GM21723 (cell line): ENCODE measurements at regions not wholly inside any gene's neighbourhood (a gene's known extent, or its start where the extent isn't known, plus 50 kb on each side); places are given as distances from the start of the nearest gene placed in this dataset.

ENCODE experiments used
- ATAC-seq: cut with Tn5 transposase; IDR thresholded peaks from one replicate; pipeline ENCODE4 v1.9.1; 2021; ENCODE audit warnings: mild to moderate bottlenecking, moderate library complexity; ENCODE audit not compliant: unreplicated experiment

DNA sequence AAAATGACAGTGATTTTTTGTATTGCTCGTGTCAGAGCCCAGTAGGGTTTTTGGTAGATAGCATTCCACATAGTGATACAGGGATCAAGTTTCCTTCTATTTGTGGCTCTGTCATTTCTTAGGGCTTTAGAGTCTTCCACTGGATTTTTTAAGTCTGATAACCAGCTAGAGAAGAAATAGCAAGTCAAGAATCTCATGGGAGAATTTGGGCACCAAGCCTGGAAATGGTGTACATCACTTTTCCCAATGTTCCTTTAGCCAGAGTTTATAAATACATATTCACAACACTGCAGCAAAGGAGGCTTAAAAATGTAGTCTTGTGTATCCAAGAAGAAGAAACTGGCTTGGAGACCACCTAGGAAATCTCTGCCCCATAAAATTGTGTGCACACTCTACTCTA, 647.1 kb upstream of the KLF4 start:
- ATAC-seq, result no peak

DNA sequence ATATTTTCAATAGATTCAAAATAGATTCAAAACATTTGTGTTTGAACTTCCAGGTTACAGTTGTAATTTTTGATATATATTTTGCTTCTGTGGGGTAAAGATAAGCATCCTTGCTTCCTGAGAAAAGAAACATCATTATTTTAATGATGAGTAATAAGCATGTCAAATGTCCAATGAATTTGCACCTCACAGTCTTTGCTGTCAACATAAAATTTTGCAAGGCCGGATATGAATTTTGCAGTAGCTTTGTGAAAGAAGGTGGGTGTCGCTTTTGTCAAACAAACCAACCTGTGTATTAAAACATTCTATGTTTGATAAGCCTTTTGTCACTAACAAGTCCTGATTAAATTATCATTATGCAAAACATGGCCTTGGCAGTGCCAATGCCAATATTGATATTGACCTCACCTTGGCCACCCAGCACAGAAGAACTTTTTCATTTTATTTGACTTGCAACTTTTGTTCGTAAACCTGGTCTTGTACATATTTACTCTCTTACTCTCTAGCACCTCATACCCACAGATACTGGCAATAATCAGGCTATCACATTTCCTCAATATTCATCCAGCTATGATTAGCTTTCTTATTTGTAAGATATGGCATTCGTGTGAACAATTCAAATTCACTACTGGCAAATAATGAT, 645.0 kb upstream of the KLF4 start:
- ATAC-seq, result no peak

DNA sequence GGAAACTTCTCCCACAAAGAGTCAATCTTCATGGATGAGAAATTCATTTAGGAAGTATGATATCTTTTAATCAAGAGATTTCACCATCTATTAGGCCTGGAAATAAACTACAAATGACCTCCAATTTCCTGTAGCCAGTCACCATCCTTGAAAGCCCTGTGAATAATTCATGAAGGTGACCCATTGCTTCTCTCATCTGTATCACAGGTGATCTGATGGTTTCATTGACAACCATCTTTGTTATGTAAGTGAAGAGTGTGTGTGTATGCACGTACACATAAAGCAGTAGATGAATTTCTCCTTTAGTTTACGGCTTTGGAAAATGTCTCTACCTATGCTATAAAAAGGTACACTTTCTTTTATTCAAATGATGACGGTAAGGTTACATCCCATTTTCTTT, 644.1 kb upstream of the KLF4 start:
- no peak for ATAC-seq

DNA sequence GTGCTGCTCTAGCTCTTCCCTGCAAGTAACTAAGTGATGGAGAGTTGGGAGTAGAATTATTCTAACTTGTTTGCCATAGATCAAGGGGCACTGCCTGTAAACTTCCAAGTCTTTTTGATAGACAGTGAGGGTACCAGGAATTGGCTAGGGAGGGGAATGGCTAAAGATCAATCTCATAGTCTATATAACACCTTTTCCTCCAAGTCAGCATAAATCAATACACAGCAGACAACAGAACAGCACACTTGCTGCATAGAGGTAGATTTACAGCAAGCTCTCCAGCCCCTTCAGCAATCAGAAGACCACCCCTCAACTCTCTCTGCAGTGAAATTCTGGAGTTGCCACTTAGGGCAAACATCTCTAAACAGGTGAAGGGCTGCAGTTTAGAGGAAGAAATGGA, 643.5 kb upstream of the KLF4 start:
- no peak for ATAC-seq

DNA sequence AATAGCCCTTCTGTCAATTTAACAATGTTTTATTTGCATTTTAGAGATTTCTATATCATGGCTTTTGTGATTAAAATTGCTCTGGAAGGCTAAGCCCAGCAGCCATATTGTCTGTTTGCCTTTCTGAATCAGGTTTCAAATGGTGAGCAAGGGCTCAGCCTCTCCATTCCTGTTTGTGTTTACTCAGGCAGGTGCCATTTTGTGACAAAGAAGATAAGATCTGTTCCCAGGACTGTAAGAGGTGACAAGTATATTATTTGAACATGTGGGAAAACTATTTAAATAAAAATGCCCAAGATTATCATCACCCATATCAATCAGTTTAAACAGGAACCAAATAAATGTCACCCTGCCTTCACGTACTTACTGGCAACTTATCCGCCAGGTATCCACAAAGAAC, 641.3 kb upstream of the KLF4 start:
- no peak for ATAC-seq

DNA sequence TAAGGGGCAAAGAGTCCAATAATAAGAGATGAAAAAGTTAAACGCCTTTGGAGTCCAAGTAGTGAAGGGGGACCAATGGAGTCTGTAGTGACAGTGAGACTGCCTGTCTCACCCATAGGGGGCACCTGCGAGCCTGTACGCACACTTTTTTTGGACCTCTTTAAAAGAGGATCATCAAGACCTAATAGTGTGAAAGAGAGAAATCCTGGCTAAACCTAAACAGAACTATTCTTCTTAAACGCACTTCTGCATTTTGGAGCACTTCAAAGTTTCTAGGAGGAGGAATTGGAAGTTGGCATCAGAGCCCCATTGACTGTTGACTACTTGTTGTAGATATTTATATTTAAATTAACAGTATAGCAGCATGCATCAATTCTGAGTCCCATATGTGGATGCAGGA, 636.1 kb upstream of the KLF4 start:
- ATAC-seq, result no peak

DNA sequence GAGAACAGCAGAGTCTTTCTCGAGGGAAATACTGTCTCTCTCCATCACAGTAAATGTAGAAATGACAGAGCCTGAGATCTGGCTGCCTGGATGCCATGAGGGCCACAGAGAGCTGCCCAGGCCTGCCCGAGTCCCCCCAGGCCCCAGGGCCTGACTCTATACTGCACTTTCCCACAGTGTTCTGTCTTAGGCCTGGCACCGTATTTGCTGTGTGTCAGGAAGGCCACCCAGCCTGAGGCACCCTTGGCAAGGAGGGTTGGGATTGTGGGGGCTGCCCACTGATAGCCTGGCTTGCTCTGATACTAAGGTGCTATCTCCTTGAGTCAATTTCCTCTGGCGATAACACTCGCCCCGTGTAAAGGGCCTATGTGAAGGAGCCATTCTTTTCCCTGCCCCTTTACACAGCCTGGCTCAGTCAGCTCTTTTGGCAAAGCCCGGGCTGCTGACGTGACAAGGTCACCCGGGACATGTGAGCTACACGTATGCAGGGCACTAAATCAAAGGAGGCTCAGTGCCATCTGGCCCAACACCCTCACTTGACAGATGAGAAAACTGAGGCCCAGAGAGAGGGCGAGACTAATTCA, 630.1 kb upstream of the KLF4 start:
- ATAC-seq, result no peak

DNA sequence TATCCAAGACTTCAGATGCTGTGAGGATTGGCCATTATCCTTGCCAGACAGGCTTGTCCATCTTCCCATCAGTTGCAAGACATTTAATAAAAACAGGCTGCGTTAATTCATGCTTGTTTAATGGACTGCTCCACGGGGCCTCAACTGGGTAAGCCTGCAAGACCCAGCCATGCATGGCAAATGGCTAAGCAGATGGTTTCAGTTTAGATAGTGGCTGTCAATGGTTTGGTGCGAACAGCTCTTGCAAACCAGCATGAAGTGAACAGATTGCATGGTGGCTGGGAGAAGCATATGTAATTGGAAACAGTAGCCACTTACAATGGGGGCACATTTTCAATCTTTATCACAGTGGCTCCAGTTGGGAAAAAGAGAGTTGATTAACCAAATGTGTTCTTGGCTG, 628.2 kb upstream of the KLF4 start:
- no peak for ATAC-seq

DNA sequence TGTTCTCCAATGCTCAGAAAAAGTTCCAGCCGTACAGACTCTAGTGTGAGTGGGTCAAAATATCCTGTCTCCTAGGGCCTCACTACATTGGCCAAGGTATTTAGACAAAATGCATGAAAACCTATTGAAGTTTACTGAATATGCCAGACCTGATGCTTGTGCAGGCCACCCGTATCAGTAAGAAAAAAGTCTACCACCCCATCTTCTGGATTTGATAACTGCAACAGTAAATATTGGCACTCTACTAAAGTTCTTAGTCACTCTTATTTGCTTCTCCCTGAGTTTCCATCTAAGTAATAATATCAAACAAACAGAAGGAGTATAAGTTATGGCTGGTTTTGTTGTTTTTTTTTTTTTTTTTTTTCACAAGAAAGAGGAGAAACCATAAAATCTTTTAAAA, 627.7 kb upstream of the KLF4 start:
- ATAC-seq, result no peak

DNA sequence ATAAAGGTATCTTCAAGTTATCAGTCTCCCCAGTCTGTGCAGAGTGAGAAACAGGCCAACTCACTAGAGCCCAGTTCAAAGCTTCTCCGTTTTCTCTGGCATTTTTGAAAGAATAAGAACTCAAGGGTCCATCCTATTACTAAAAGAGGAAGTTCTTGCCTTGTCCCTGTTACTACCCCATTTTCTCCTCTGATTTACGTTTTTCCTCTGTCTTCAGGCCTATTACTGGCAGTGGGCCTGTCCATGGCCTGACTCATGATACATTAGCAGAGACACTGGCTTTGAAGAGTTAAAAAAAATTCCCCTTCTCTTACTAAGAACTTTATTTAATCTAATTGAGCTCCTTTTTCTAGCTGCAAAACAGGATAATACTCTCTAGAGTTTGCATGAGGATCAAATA, 624.0 kb upstream of the KLF4 start:
- ATAC-seq, result no peak

DNA sequence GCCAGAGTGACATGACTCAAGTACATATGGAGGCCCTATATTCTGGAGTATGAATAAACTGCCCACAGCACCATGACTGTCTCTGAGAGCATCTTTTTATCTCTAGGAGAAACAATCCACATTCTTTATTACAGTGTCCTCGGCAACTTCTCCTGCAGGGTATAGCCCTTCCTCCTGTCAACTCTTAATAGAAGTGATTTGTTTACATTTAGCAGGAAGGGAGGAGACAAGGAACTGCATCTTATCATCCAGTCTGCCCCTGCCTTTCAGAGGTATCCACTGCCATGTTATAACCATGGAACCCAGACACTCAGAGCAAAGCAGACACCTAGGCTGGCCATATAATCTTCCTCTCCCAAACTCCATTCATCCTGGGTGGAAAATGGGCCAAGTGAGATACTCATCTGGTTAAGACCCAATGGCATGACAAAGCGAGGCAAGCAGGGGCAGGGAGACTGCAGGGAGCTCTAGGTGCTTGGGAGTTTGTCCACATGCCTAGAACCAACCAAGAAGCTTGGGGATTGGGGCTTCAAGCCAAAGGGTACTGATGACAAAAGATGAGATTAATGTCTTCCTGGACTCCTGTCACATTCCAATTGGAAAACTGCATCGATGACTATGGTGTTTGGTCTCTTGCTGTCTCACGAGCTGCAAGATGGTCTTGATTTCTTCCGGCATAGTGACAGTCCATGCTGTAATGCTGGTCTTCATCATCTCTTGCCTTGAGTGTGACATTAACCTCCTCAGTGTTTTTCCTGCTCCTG, 620.5 kb upstream of the KLF4 start:
- ATAC-seq, result no peak

DNA sequence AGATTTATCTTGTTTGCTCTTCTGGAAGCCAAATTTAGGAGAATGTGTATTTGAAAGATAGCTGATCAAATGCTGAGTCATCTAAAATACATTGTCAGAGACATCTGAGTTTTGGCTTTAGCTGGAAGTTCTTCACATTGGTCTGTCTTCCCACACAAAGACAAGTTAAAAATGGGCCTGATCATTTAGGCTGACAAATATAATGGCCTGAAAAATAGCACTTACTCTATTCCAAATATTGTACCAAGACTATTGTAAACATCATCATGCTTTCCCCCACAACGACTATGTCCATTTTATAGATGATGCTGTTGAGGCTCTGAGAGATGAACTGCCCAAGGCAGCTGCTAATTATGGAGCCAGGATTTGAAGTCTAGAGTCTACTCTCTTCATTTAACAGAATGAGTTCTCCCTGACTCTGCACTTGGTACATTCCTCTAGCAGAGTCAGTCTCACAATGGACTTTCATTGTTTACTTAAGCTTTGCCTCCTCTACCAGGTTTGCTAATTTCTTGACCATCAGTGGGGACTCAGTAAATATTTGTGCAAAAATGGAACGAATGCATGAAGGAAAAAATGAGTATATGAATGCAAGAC, 619.4 kb upstream of the KLF4 start:
- ATAC-seq, result no peak

DNA sequence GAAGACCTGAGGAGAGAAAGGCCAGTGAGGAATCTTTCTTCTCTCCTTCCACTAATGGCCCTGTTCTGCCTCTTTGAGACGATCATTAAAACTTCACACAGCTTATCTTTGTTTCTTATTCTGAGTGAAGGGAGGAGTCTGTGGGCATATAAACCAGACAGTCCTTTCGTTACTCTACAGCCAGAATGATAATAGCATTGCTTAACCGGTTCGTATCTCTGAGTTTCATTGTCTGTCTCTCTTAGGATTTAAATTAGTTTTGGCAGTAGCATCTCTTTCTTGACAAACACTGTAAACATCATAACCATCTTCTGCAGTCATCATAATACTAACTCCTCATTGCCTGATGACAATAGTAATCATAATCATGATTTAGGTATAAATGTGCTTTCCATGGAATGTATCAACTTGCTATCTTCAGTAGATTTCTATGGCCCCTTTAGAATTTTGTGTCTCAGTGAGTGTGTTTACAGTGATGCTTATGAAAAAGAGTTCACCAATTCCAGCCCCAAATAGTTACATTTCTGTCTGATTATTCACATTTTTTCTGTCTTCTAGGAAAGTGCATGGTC, 618.8 kb upstream of the KLF4 start:
- ATAC-seq, result no peak

DNA sequence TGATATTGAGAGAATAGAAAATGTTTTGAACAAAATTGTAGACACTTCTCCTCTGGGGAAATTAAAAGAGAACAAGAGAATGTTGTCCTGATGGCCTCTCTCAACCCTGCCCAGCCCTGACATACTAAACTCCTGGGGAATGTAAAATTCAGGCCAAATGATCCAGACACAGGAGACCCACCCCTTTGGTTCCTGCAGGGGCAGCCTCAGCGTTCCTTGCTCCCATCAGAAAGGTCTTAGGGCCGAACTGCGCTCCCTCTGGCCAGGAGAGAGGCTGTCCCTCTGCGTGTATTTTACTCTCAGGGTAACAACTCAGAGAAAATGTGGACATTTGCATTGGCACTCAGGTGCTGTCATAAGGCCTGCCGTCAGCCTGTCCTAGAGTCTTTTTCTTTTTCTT, 616.3 kb upstream of the KLF4 start:
- ATAC-seq, result no peak

DNA sequence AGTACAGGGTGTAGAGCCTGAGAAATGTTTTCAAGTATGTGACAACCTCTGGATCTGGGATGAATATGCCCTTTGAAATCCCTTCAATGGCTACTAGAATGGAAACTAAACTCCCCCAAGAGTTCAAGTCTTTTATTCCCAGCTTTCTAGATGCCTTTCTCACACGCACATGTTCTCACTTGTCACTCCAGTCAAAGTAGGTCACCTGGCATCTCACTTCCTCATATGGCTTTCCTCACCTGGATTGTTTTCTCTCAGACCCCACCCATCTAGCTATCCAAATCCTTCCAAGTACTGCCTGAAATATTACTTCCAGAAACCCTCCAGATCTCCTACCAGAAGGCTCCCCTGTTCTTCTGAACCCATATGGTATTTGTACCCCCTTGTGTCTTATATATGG, 615.4 kb upstream of the KLF4 start:
- no peak for ATAC-seq

DNA sequence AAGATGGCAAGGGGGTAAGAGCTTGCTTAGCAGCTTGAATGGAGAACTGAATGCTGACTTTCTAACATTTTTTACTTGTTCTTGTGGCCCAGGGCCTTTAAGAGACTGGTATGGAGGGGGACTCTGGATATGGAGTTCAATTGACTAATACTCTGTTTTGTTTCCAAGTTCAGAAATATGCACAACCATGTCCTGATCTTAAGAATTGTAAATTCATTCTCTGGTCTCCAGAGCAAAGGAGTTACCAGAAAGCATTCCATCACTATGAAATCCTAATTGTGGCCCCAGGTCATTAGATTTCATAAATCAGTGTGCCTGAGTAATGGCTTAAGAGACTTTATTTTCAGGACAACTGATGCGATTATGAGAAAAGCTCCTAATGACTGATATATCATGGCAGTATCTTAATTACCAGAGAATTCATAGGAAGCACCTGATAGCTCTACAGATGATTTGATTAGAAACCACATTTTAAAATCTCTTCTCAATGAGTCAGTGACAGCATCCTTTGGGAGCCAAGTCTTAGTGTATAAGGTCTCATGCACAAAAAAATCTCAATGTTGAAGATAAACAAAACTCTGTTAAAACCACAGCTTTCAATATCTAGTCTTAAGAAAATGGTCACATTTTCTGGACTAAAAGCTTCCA, 613.6 kb upstream of the KLF4 start:
- no peak for ATAC-seq

DNA sequence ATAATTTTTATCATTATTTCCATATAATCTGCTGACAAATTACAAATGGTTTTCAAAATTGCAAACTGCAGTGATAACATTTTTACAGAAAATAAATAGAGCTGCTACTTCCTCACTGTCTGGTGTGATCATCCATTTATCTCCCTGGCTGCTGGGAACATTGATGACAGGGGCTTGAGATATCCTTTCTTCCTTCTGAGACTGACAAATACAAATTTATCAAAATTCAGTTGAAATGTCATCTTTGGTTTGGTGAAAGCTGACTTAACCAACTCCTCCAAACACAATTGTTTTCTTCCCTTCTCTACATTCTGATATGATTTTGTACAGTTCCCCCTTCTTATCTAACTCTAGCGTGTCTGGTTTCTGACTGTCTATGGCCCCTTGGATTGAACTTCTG, 611.8 kb upstream of the KLF4 start:
- no peak for ATAC-seq

DNA sequence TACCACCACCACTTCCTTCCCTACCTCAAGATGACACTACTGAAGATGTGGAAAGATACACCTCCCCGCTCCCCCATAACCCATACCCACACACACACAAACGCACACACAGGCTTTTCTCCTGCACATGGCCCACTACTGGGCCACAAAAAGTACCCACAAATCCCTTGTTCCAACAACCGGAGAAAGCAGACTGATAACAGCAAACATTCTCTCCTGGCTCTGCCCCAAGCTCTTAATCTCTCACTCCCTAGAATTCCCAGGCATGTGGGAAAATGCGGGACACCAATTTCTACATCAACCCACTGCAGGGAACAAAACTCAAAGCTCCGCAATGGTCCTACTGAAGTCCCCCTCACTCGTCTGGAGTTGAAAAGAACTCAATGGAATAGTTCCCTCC, 611.0 kb upstream of the KLF4 start:
- ATAC-seq, result no peak

DNA sequence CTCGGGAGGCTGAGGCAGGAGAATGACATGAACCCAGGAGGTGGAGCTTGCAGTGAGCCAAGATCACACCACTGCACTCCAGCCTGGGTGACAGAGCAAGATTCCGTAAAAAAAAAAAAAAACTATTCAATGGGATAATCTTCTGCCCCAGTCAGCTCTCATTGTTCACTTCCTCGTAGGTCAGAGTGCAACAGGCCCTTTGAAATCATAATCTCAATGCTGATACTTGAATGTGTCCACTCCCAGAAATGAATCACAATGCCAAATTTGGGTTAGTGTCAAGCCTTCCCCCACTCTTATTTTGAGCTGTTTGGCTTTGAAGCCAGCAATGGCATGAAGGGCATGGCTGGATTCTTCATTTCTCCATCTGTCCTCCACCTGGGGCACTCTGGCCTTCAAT, 610.3 kb upstream of the KLF4 start:
- no peak for ATAC-seq

DNA sequence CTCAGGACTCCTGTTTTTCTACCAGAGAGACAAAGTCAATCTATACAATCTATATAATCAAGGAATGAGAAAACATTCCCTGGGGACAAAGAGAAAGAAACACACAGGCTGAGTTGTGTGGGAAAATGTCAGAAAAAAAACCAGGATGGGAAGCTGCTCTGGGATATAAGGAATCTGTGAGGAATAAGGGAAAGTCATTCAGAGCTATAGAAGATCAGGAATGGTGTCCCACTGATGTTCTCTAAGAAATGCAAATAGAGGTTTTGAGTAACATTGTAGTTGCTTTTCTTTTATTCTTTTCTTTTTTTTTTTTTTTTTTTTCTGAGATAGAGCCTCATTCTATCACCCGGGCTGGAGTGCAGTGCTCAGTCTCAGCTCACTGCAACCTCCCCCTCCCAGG, 605.9 kb upstream of the KLF4 start:
- no peak for ATAC-seq

DNA sequence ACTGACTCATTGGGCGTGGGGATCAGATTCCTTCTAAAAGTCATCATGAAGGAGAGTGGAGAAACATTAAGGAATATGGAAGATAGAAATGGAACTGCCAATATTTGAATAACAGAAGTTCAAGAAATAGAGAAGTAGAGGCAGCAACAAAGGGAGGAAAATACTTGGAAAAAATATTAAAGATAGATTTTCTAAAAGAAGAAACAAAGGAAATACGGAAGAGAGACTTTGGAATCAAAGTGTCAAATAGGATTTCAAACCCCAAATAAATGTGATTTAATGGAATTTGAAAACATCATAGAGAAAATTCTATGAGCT, 605.1 kb upstream of the KLF4 start:
- ATAC-seq, result no peak
